ES-I3 (cell line): ENCODE measurements at regions not wholly inside any gene's neighbourhood (a gene's known extent, or its start where the extent isn't known, plus 50 kb on each side); places are given as distances from the start of the nearest gene placed in this dataset.
"Not testable (repeated sequence)": the region's sequence is repeated elsewhere in the genome, so short reads cannot be mapped to it uniquely, and the experiment has no call there.

Source experiments
- H3K36me3 ChIP-seq: 2 replicates; pipeline ENCODE4 v1.6.1; 2013; ENCODE audit warnings: mild to moderate bottlenecking, low read length, control low read depth, moderate library complexity; ENCODE audit not compliant: insufficient read depth
- H3K4me1 ChIP-seq: 2 replicates; pipeline ENCODE4 v1.6.1; 2013; ENCODE audit warnings: mild to moderate bottlenecking, control low read depth, low read length; ENCODE audit not compliant: insufficient read depth
- H3K9ac ChIP-seq: 2 replicates; pipeline ENCODE4 v1.6.1; 2013; ENCODE audit warnings: low read depth, mild to moderate bottlenecking, low read length, moderate library complexity
- H3K9me3 ChIP-seq: 2 replicates; pipeline ENCODE4 v1.6.1; 2013; ENCODE audit warnings: mild to moderate bottlenecking, low read length, moderate library complexity; ENCODE audit not compliant: control insufficient read depth, insufficient read depth

GRCh38 chr6:76876922-76877553 is 586.3 kb downstream of the HTR1B start:
- Histone ChIP-seq H3K36me3 (no peaks in the 10 kb centered on the region), H3K4me1 (no peaks in the 10 kb centered on the region), H3K9me3 (no peaks in the 10 kb centered on the region), H3K9ac (no peak overlapping the region; the same call in 1 of the 2 replicates)

GRCh38 chr6:76876430-76876829 is 586.9 kb downstream of the HTR1B start:
- H3K9ac ChIP-seq, H3K9me3 ChIP-seq, H3K4me1 ChIP-seq, H3K36me3 ChIP-seq: not testable (repeated sequence)

- H3K9ac ChIP-seq: no peak overlapping the region
- no peaks in the 10 kb centered on the region for H3K4me1 ChIP-seq
Observed at GRCh38 chr6:76867182-76867581, 596.1 kb downstream of the HTR1B start.

GRCh38 chr6:76866091-76866915 is 597.0 kb downstream of the HTR1B start:
- no peaks in the 10 kb centered on the region for H3K4me1 ChIP-seq
- H3K9ac ChIP-seq: no peak overlapping the region
- H3K9me3 ChIP-seq: peaks cover 5% of the 10 kb centered on the region; the same call in 1 of the 2 replicates
- H3K36me3 ChIP-seq: no peaks in the 10 kb centered on the region

More at GRCh38 chr6:76867182-76867581, 596.1 kb downstream of the HTR1B start:
- H3K36me3 ChIP-seq: no peaks in the 10 kb centered on the region
- H3K9me3 ChIP-seq: peaks cover 5% of the 10 kb centered on the region; the same call in 1 of the 2 replicates

- no peak overlapping the region for H3K9ac ChIP-seq
- H3K4me1 ChIP-seq: no peaks in the 10 kb centered on the region
- peaks cover 5% of the 10 kb centered on the region; the same call in 1 of the 2 replicates for H3K9me3 ChIP-seq
- H3K36me3 ChIP-seq: no peaks in the 10 kb centered on the region
Observed at GRCh38 chr6:76862936-76863335, 600.4 kb downstream of the HTR1B start.

- H3K9ac ChIP-seq: no peak overlapping the region
- no peaks in the 10 kb centered on the region for H3K9me3 ChIP-seq
- H3K4me1 ChIP-seq: no peaks in the 10 kb centered on the region
- H3K36me3 ChIP-seq: no peaks in the 10 kb centered on the region
Observed at GRCh38 chr6:76861403-76861802, 601.9 kb downstream of the HTR1B start.

GRCh38 chr6:76856065-76856464 is 607.2 kb downstream of the HTR1B start:
- H3K4me1 ChIP-seq: peaks cover 17% of the 10 kb centered on the region; the same call in 1 of the 2 replicates
- no peaks in the 10 kb centered on the region for H3K9me3 ChIP-seq
- no peak overlapping the region for H3K9ac ChIP-seq
- no peaks in the 10 kb centered on the region for H3K36me3 ChIP-seq

- Histone ChIP-seq H3K36me3 (no peaks in the 10 kb centered on the region), H3K4me1 (peaks cover 17% of the 10 kb centered on the region; the same call in 1 of the 2 replicates), H3K9ac (no peak overlapping the region), H3K9me3 (no peaks in the 10 kb centered on the region)
Observed at GRCh38 chr6:76852776-76853175, 610.5 kb downstream of the HTR1B start.

- not testable (repeated sequence) for H3K9ac ChIP-seq, H3K9me3 ChIP-seq, H3K36me3 ChIP-seq
- H3K4me1 ChIP-seq: peaks cover 17% of the 10 kb centered on the region; the same call in 1 of the 2 replicates
Observed at GRCh38 chr6:76849274-76849970, 613.9 kb downstream of the HTR1B start.

GRCh38 chr6:76843054-76843822 is 620.1 kb downstream of the HTR1B start:
- Histone ChIP-seq H3K9ac (no peak overlapping the region), H3K9me3 (no peaks in the 10 kb centered on the region), H3K36me3 (no peaks in the 10 kb centered on the region), H3K4me1 (peaks cover 6% of the 10 kb centered on the region; the same call in 1 of the 2 replicates)

GRCh38 chr6:76840865-76841264 is 622.4 kb downstream of the HTR1B start:
- Histone ChIP-seq H3K9ac (no peak overlapping the region), H3K4me1 (peaks cover 6% of the 10 kb centered on the region; the same call in 1 of the 2 replicates), H3K36me3 (no peaks in the 10 kb centered on the region), H3K9me3 (no peaks in the 10 kb centered on the region)

GRCh38 chr6:76840041-76840745 is 623.1 kb downstream of the HTR1B start:
- peaks cover 6% of the 10 kb centered on the region; the same call in 1 of the 2 replicates for H3K4me1 ChIP-seq

GRCh38 chr6:76839505-76839904 is 623.8 kb downstream of the HTR1B start:
- no peaks in the 10 kb centered on the region for H3K9me3 ChIP-seq
- H3K4me1 ChIP-seq: peaks cover 6% of the 10 kb centered on the region; the same call in 1 of the 2 replicates
- H3K9ac ChIP-seq: no peak overlapping the region
- H3K36me3 ChIP-seq: no peaks in the 10 kb centered on the region

More at GRCh38 chr6:76840041-76840745, 623.1 kb downstream of the HTR1B start:
- Histone ChIP-seq H3K9me3 (no peaks in the 10 kb centered on the region), H3K36me3 (no peaks in the 10 kb centered on the region), H3K9ac (no peak overlapping the region)
